Erythroblast (primary cell): ENCODE measurements at regions not wholly inside any gene's neighbourhood (a gene's known extent, or its start where the extent isn't known, plus 50 kb on each side); places are given as distances from the start of the nearest gene placed in this dataset.

Source experiments
- DNase-seq, 2 experiments: peaks; one replicate each; lab custom pipeline; 2025; lab: John Stamatoyannopoulos, UW
- GATA1 ChIP-seq: IDR thresholded peaks from 2 replicates; pipeline ENCODE4 v1.6.1; 2011; ENCODE audit warnings: low read depth, mild to moderate bottlenecking, control low read depth, low read length, moderate library complexity
- POLR2A ChIP-seq: IDR thresholded peaks from 2 replicates; pipeline ENCODE4 v1.6.1; 2011; ENCODE audit warnings: mild to moderate bottlenecking, low read length

GRCh38 chr12:41905759-41906297, 238.8 kb downstream of the GXYLT1 start:
- no peak for DNase-seq
- TF ChIP-seq POLR2A: no peak
- TF ChIP-seq GATA1: no peak

DNA sequence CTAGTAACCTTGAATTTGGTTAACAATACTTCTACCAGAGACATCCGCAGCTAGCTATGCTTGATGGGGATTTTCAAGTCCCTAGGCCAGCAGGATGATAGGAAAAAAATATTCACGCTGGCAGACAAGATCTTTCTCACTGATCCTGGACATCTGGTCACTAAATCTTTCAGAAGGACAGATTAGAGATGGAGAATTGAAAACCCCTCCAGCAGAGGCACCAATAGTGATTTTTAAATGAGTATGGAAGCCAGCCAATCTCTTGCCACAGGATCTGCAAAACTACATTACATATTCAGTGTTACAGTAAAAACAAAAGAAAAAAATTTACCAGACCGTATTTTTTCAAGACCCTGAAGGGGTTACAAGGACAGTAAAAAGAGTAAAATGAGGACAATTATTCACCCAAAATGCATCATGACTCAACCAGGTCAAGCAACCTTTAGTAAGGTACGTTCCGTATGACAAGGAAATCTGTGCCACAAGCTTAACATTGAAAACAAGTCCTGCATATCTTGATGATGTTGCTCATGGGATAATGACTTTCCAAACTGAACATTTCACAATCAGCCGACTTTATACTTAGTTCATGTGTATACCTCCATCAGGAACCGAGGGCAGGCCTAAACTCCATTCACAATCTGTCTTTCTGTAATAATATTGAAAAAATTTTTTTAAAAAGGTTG, 239.5 kb downstream of the GXYLT1 start:
- no peak for TF ChIP-seq GATA1
- DNase-seq: no peak

DNA sequence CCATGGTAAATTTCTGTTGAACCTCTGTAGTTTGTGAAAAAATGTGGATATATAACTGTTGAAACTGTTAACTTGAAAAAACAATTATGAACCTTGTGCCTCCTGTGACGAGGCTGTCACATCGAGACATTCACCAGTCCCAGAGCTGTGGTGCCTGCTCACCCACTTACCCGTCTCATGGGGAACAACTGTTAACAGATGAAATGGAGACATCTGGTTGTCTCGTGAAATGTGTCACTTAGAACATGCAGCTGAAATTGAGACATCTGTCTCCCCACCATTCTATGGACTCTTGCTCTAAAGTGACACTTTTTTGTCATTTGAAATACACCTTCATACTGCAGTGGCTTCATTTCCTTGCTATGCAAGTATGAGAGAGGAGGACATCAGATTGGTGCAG, 240.6 kb downstream of the GXYLT1 start:
- no peak for DNase-seq
- TF ChIP-seq POLR2A (no peak), GATA1 (no peak)

- TF ChIP-seq GATA1 (no peak), POLR2A (no peak)
- DNase-seq: no peak
Observed at GRCh38 chr12:41903014-41903708, 241.5 kb downstream of the GXYLT1 start.

DNA sequence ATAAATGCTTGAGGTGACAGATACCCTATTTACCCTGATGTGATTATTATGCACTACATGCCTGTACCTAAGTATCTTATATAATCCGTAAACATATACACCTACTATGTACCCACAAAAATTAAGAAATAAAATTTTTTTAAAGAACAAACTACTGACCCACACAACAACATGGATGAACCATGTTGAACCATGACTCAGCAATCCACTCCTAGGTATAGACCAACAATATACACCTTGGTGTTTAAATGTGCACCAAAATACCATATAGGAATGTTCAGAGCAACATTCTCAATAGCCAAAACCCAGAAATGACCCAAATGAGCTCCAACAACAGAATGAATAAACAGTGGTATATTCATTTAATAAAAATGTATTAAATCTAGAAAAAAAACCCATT, 245.1 kb downstream of the GXYLT1 start:
- DNase-seq: no peak
- TF ChIP-seq POLR2A (no peak), GATA1 (no peak)

DNA sequence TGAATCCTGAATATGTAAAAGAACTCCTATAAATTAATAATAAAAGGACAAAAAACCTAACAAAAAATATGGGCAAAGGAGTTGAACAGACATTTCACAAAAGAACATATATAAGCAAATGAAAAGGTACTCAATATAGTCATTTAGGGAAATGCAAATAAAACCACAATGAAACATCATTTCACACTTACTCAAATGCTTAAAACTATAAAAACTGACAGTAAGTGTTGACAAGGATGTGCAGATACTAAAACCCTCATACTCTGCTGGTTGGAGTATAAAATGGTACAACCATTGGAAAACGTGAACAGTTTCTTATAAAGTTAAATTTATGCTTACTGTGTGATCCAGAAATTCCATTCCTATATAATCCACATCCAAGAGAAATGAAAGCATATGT, 247.1 kb downstream of the GXYLT1 start:
- no peak for TF ChIP-seq GATA1
- no peak for TF ChIP-seq POLR2A
- DNase-seq: no peak

GRCh38 chr12:41893491-41893890, 251.2 kb downstream of the GXYLT1 start:
- TF ChIP-seq POLR2A (no peak), GATA1 (no peak)
- no peak for DNase-seq

DNA sequence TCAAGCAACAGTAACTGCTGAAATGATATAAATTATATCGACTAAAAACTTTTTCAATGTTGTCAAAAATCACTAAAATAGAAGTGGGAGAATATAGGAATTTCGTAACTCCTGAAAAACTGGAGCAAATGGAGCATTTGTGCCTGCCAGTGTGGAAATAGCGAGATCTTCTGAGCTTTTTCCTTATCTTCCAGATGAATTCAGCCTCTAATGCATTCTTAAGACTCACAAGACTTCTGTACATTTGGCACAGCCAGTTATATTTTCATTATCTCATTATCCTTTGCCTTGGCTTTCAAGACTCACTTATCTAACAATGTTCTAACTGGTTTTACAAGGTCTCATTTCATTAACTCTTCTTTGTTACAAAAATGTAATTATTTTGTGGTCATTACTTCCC, 252.4 kb downstream of the GXYLT1 start:
- DNase-seq: no peak

GRCh38 chr12:41891226-41891625, 253.4 kb downstream of the GXYLT1 start:
- TF ChIP-seq GATA1: no peak
- TF ChIP-seq POLR2A: no peak
- DNase-seq: no peak

More for the DNA sequence above, 252.4 kb downstream of the GXYLT1 start:
- TF ChIP-seq GATA1 (no peak), POLR2A (no peak)

DNA sequence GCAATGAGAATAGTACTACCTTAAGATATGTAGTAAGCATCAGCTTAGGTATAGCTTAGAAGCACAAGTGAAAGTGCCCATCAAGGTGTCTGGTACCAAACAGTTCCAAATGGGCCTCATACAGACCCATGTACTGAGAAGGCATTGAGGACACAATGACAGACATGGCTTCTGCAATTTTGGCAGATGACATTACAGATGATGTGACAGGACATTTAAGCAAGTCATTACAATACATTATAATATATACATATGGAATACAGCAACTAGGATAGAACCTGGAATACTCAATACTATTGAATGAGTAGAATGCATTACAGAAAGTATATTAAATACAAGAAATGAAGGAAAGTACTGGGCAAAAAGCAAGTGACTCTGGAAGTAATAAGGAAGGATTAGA, 256.4 kb downstream of the GXYLT1 start:
- no peak for DNase-seq
- TF ChIP-seq GATA1 (no peak), POLR2A (no peak)

GRCh38 chr12:41881891-41882805, 262.5 kb downstream of the GXYLT1 start:
- DNase-seq: no peak
- TF ChIP-seq POLR2A: no peak
- TF ChIP-seq GATA1: no peak

DNA sequence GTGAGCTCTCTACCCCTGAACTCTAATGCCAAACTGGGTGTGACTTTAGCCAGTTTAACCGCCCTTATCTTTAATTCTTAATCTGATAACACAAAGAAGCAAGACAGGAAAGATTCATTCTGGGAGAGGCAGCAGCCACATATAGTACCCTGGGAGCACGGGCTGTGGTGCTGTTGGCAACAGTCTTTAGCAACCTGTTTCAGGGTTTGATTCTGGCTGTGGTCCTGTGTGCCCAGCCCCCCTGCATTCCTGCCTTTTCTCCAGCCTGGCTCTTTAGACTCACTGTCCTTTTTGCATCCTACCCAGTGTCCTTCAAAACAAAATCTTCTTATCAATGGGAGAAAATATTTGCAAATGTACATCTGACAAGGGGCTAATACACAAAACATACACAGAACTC, 275.2 kb downstream of the GXYLT1 start:
- DNase-seq: no peak
- no peak for TF ChIP-seq POLR2A
- TF ChIP-seq GATA1: no peak

DNA sequence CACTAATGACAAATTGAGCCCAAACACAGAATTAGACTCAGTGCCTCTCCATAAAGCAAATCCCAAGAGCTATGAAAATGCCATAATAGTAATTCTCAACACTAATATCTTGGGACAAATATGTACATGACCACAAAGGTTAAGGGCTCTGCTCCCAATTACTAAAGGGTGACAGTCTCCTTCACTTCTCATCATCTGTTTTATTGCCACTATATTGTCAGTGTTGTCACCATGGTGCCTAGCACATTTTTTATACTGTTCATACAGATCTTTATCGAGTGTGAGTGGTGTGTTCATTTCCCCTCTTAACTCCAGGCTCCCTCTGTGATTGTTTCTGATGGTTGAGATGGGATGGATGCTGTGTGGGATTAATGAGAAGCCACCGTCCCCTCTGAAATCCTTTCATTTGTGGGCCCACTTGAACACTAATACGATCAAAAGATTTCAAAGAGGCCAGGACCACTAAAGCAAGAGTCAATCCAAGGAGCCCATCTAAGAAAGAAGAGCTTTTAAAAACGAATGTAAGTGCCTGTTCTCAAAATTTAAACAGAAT, 277.7 kb downstream of the GXYLT1 start:
- no peak for DNase-seq
- TF ChIP-seq POLR2A: no peak
- TF ChIP-seq GATA1: no peak
